Tibial nerve (tissue), 4 donors: ENCODE measurements at regions not wholly inside any gene's neighbourhood (a gene's known extent, or its start where the extent isn't known, plus 50 kb on each side); places are given as distances from the start of the nearest gene placed in this dataset.

Experiments used
- CTCF ChIP-seq, 5 experiments: fragments of 200-600 bp in 3 of 5; fragments of 450-650 bp in 2 of 5; sonication (generic) in 3 of 5; IDR thresholded peaks; one replicate each; pipeline ENCODE4 v1.5.1; 2016 to 2019; ENCODE audit warnings: antibody characterized with exemption in 5 of 5, mild to moderate bottlenecking in 3 of 5, moderate library complexity in 2 of 5
- EP300 ChIP-seq, 2 donors: sonication (generic); formaldehyde crosslinking; IDR thresholded peaks; one replicate each; pipeline ENCODE4 v1.6.1; 2017; ENCODE audit warnings: antibody characterized with exemption in 2 of 2, mild to moderate bottlenecking in 1 of 2

- TF ChIP-seq CTCF (IDR thresholded peaks at IDR 0.05) (no peak), EP300 (IDR thresholded peaks at IDR 0.05) (no peak)
Observed at GRCh38 chr17:11002417-11002816, 164.5 kb upstream of the PIRT start.
